Heart right ventricle (tissue), 16 donors: ENCODE measurements at regions not wholly inside any gene's neighbourhood (a gene's known extent, or its start where the extent isn't known, plus 50 kb on each side); places are given as distances from the start of the nearest gene placed in this dataset.

Source experiments
- ATAC-seq, 8 donors: fragments of 200-7000 bp; cut with Tn5 transposase; one replicate each; pipeline ENCODE4 v1.9.1; 2020; ENCODE audit warnings: mild to moderate bottlenecking in 8 of 8, moderate library complexity in 8 of 8, moderate number of reproducible peaks in 1 of 8
- DNase-seq, 2 donors: peaks; one replicate each; pipeline ENCODE4 v3.0.0-alpha.2; 2020
- H3K27ac ChIP-seq, 10 donors: fragments of 200-600 bp; sonication (generic) in 2 of 10; one replicate each; pipeline versions ENCODE4 v1.5.0 to v1.8.0; 2020 to 2022; ENCODE audit warnings: mild to moderate bottlenecking in 3 of 10
- H3K27me3 ChIP-seq, 7 donors: fragments of 200-600 bp; one replicate each; pipeline ENCODE4 v1.8.0; 2021 to 2022; ENCODE audit warnings: mild to moderate bottlenecking in 2 of 7
- H3K36me3 ChIP-seq, 9 donors: fragments of 200-600 bp; sonication (generic) in 1 of 9; one replicate each; pipeline versions ENCODE4 v1.5.0 to v1.8.0; 2020 to 2022; ENCODE audit warnings: mild to moderate bottlenecking in 2 of 9
- H3K4me1 ChIP-seq, 9 donors: fragments of 200-600 bp; sonication (generic) in 1 of 9; one replicate each; pipeline versions ENCODE4 v1.5.0 to v1.8.0; 2020 to 2022; ENCODE audit warnings: mild to moderate bottlenecking in 4 of 9
- H3K4me3 ChIP-seq, 10 donors: fragments of 200-600 bp; sonication (generic) in 2 of 10; one replicate each; pipeline versions ENCODE4 v1.5.0 to v1.8.0; 2020 to 2022; ENCODE audit warnings: mild to moderate bottlenecking in 7 of 10, moderate library complexity in 2 of 10
- H3K9me3 ChIP-seq, 11 donors: fragments of 200-600 bp in 10 of 11; sonication (generic) in 2 of 11; one replicate each; pipeline versions ENCODE4 v1.5.0 to v1.8.0; 2013 to 2022; ENCODE audit warnings: mild to moderate bottlenecking in 2 of 11, control low read depth in 1 of 11, moderate library complexity in 1 of 11
- WGBS, 2 donors: extraction: QIAGEN DNeasy Blood & Tissue Kit; methylation state at CpG; one replicate each; pipeline ENCODE4 v1.1.7; 2013; ENCODE audit warnings: inconsistent platforms in 1 of 2; 5-methylcytosine and 5-hydroxymethylcytosine counted together
- intact Hi-C, 10 donors: fragments of 100-400 bp; cut with DNase I; formaldehyde crosslinking; loops; one replicate each; pipeline versions ENCODE4 v1.11.1 to v1.14.2; 2022
- TF ChIP-seq, protein P1 (sequence below), 9 donors: fragments of 200-600 bp; sonication (generic) in 2 of 9; IDR thresholded peaks; one replicate each; pipeline versions ENCODE4 v1.5.0 to v1.8.0; 2021 to 2022; ENCODE audit warnings: antibody characterized with exemption in 9 of 9, mild to moderate bottlenecking in 5 of 9, moderate library complexity in 1 of 9
- donor health status: Arrhythmogenic right ventricular cardiomyopathy.
- donor health status: ischemic (EF 13 %, LVEDD 7.1; RV severe dilation, severe dysfunction).
- donor health status: healthy with polysubstance abuse.
- donor health status: DM: no; HTN: yes; CAD: no.
- donor health status: DM: no; HTN: no; CAD: no.
- donor health status: ischemic (EF 25% LVEDD 6.9; RV normal size, moderate dysfunction).
- donor health status: ischemic (EF 25% LVEDD 5.7; RV mildly dilated, moderate dysfunction).
- donor health status: healthy.
- donor health status: DM: yes; HTN: yes; CAD: no.
- donor health status: Ischemic cardiomyopathy.
- donor health status: ischemic (EF 35%, LVEDD 5.7; RV mildly dilated, moderate dysfunction).
- donor health status: nonischemic (EF 11% LVEDD 7.7; RV severe dilation, severe dysfunction).
- donor health status: DM: yes; HTN: yes; CAD: no.
- donor health status: PGD.
- donor health status: ischemic (EF 29% LVEDD 5.4; RV normal size, mild dysfunction).
- donor health status: nonischemic (EF 23%, LVEDD 6.1; RV moderate dilation, normal function).

DNA sequence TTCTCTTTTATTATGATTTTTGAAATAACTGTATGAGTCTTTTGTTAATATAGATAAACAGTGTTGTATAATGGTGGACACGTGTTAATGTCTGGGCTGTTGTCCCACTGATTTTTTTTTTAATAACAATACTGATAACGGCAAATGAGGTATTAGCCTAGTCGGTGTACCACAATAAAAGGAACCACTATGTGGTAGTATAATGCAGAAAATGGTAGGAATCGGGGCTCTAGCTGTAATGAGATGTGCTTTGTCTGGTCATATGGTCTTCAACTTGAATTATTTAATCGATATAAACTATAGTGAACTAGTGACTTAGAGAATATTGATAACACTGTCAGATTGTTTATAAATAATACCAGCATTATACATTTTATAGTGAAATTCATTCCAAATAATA, 517.9 kb upstream of the SPHKAP start:
- Histone ChIP-seq H3K4me1 (no peaks in the 10 kb centered on the region), H3K9me3 (peaks cover 0 to 5% (median 0%) of the 10 kb centered on the region in 11 donors), H3K27me3 (no peaks in the 10 kb centered on the region), H3K27ac (no peak overlapping the region), H3K4me3 (no peak overlapping the region), H3K36me3 (no peaks in the 10 kb centered on the region)
- TF ChIP-seq, protein P1, sequence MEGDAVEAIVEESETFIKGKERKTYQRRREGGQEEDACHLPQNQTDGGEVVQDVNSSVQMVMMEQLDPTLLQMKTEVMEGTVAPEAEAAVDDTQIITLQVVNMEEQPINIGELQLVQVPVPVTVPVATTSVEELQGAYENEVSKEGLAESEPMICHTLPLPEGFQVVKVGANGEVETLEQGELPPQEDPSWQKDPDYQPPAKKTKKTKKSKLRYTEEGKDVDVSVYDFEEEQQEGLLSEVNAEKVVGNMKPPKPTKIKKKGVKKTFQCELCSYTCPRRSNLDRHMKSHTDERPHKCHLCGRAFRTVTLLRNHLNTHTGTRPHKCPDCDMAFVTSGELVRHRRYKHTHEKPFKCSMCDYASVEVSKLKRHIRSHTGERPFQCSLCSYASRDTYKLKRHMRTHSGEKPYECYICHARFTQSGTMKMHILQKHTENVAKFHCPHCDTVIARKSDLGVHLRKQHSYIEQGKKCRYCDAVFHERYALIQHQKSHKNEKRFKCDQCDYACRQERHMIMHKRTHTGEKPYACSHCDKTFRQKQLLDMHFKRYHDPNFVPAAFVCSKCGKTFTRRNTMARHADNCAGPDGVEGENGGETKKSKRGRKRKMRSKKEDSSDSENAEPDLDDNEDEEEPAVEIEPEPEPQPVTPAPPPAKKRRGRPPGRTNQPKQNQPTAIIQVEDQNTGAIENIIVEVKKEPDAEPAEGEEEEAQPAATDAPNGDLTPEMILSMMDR (IDR thresholded peaks at IDR 0.05): peak in 8 of 9 donors; percentile 8 to 59 (median 42)
- DNase-seq (no peak), ATAC-seq (peak in 5 of 8 donors; percentile 52 to 80 (median 66))
- 44 to 49% methylated on average over 5 of the region's 5 CpGs for WGBS, 2 donors
- intact Hi-C loops: loop anchor here in 6 of 10 donors (5.0 to 10.0 kb wide), 4 partner anchors 573 to 895 kb away; partner anchors contain the start of gene PID1 (in 5 of the 6)

DNA sequence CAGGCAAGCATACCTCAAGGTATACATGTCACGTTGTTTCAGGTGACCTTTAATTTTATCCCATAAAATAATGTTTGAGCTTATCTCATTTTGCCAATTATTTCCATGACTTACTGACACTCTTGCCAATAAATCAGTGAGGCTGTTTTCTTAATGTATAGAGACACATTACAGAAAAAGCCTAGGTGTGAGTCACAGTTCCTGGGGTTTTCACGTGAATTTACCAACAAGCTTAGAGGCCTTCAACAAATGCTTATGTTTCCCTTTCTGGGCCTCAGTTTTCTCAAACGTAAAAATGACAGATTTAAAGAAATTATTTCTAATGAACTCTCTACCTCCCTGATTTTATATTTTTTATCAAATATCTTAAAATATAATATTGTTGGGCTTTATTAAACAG, 517.5 kb upstream of the SPHKAP start:
- no peak for DNase-seq
- Histone ChIP-seq H3K4me3 (no peak overlapping the region), H3K27ac (no peak overlapping the region), H3K9me3 (peaks cover 0 to 5% (median 0%) of the 10 kb centered on the region in 11 donors), H3K27me3 (no peaks in the 10 kb centered on the region), H3K36me3 (no peaks in the 10 kb centered on the region), H3K4me1 (no peaks in the 10 kb centered on the region)
- WGBS, 2 donors: 71 to 76% methylated on average over 3 of the region's 3 CpGs
- intact Hi-C loops: loop anchor here in 6 of 10 donors (5.0 to 10.0 kb wide), 4 partner anchors 573 to 896 kb away; partner anchors contain the start of gene PID1 (in 5 of the 6)
- TF ChIP-seq, protein P1 (IDR thresholded peaks at IDR 0.05): no peak
- ATAC-seq: no peak

DNA sequence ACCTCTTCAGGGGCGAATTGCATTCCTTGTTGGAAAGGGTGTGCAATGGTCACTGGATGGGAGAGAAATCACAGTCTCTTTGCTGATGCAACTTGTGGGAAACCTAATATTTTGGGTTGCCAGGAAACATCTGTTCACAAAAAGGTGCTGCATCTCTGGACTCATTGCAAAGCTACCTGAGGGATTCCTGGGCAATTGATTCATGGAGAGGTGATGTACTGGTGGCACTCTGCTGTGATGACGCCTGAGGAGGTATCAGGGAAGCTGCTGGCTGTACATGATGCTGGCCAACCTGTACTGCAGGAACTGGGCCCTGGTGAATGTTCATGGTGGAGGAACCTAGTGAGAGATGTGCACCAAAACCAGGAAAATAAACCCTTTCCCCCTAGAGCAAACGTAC, 516.0 kb upstream of the SPHKAP start:
- Histone ChIP-seq H3K27me3 (no peaks in the 10 kb centered on the region), H3K4me1 (no peaks in the 10 kb centered on the region), H3K27ac (no peak overlapping the region), H3K4me3 (no peak overlapping the region), H3K9me3 (peaks cover 0 to 5% (median 0%) of the 10 kb centered on the region in 11 donors), H3K36me3 (no peaks in the 10 kb centered on the region)
- TF ChIP-seq, protein P1 (IDR thresholded peaks at IDR 0.05): no peak
- no peak for DNase-seq
- intact Hi-C loops: loop anchor here in 6 of 10 donors (5.0 to 10.0 kb wide), 4 partner anchors 575 to 897 kb away; partner anchors contain the start of gene PID1 (in 5 of the 6)
- 78 to 79% methylated on average over 3 of the region's 3 CpGs for WGBS, 2 donors
- no peak for ATAC-seq

DNA sequence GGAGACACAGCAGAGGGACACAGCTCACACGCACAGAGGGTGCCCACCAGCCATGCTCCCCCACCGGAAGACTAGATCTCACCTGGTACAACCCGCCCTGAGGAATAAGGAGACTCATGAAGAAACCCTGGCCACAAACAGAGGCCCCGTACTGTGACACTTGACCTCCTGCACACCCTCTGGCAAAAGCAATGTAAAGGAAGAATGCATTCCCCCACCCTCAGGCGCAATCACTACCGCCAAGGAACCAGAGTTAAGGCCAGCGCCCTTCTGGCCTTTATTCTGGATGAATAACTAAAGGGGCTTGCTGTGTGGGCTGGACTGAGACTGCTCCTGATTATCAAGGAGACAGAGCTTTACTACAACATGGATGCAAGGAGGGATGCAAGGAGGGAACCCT, 509.2 kb upstream of the SPHKAP start:
- Histone ChIP-seq H3K4me1 (no peaks in the 10 kb centered on the region), H3K36me3 (no peaks in the 10 kb centered on the region), H3K9me3 (no peaks in the 10 kb centered on the region), H3K27ac (no peak overlapping the region), H3K4me3 (no peak overlapping the region), H3K27me3 (no peaks in the 10 kb centered on the region)
- ATAC-seq (no peak), DNase-seq (no peak)
- intact Hi-C loops: loop anchor here in 4 of 10 donors (5.0 to 10.0 kb wide), 3 partner anchors 582 to 904 kb away; partner anchors contain the start of gene PID1 (in 3 of the 4)
- WGBS, 2 donors: 79 to 87% methylated on average over 7 of the region's 7 CpGs
- TF ChIP-seq, protein P1 (IDR thresholded peaks at IDR 0.05): no peak
